Sigmoid colon (tissue), 4 donors: ENCODE measurements at regions not wholly inside any gene's neighbourhood (a gene's known extent, or its start where the extent isn't known, plus 50 kb on each side); places are given as distances from the start of the nearest gene placed in this dataset.

Experiments used
- POLR2A ChIP-seq, 2 donors: fragments of 450-650 bp; IDR thresholded peaks; one replicate each; pipeline ENCODE4 v1.6.1; 2016; ENCODE audit warnings: antibody characterized with exemption in 2 of 2, mild to moderate bottlenecking in 2 of 2, moderate library complexity in 2 of 2
- POLR2AphosphoS5 ChIP-seq, 4 donors: sonication (generic); formaldehyde crosslinking; IDR thresholded peaks; one replicate each; pipeline ENCODE4 v1.6.1; 2017; ENCODE audit warnings: antibody characterized with exemption in 4 of 4
- TF ChIP-seq, protein P1 (sequence below), 4 experiments: fragments of 450-650 bp in 3 of 4; fragments of 200-600 bp in 1 of 4; IDR thresholded peaks; one replicate each; pipeline ENCODE4 v1.5.1; 2016 to 2019; ENCODE audit warnings: antibody characterized with exemption in 4 of 4, mild to moderate bottlenecking in 3 of 4, moderate library complexity in 2 of 4

DNA sequence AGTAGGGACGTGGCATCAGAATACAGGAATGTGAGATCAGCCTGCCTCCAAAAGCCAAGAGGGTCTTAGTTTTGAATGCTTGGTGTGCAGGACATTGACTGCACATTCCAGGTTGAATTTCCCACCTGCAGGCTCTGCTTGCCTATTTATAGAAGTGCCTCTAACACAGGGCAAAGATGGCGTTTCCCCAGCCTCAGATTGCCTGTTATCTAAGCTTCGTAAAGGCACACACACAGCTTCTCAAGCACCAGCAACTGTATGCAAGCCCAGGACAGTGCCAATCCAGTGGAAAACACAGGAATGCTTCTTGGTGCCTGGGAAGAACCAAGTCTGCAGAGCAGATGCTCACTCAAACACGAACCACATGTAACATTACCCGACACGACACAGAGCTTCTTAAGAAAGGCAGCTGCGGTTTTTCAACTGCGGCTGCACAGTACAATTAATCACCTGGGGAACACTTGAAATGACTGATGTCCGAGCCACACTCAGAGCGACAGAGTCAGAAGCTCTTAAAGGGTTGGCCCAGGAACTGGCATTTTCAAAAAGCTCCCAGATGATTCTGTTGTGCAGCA is 90.0 kb upstream of the ANKRD34C start:
- TF ChIP-seq, protein P1, sequence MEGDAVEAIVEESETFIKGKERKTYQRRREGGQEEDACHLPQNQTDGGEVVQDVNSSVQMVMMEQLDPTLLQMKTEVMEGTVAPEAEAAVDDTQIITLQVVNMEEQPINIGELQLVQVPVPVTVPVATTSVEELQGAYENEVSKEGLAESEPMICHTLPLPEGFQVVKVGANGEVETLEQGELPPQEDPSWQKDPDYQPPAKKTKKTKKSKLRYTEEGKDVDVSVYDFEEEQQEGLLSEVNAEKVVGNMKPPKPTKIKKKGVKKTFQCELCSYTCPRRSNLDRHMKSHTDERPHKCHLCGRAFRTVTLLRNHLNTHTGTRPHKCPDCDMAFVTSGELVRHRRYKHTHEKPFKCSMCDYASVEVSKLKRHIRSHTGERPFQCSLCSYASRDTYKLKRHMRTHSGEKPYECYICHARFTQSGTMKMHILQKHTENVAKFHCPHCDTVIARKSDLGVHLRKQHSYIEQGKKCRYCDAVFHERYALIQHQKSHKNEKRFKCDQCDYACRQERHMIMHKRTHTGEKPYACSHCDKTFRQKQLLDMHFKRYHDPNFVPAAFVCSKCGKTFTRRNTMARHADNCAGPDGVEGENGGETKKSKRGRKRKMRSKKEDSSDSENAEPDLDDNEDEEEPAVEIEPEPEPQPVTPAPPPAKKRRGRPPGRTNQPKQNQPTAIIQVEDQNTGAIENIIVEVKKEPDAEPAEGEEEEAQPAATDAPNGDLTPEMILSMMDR (IDR thresholded peaks at IDR 0.05), result no peak
- TF ChIP-seq POLR2A (IDR thresholded peaks at IDR 0.05), result no peak
- no peak for TF ChIP-seq POLR2AphosphoS5 (IDR thresholded peaks at IDR 0.05)
